T-helper 17 cell (primary cell): ENCODE measurements at regions not wholly inside any gene's neighbourhood (a gene's known extent, or its start where the extent isn't known, plus 50 kb on each side); places are given as distances from the start of the nearest gene placed in this dataset.

Experiments used
- ATAC-seq: fragments of 150-1000 bp; cut with Tn5 transposase; 2 replicates; pipeline ENCODE4 v1.10.0; 2021; ENCODE audit warnings: mild to moderate bottlenecking, moderate library complexity
- DNase-seq, 3 donors: peaks; one replicate each; pipeline versions ENCODE4 v3.0.0 to v3.0.0-alpha.2; 2020 to 2021
- H3K9me3 ChIP-seq: one replicate; pipeline ENCODE4 v1.7.0; 2013; ENCODE audit warnings: low read length, mild to moderate bottlenecking; ENCODE audit not compliant: control insufficient read depth, poor library complexity, severe bottlenecking
- H3K27ac Mint-ChIP-seq: one replicate; pipeline ENCODE4 v1.8.0; 2022; ENCODE audit warnings: mild to moderate bottlenecking, moderate library complexity, mixed read lengths
- H3K27me3 Mint-ChIP-seq: one replicate; pipeline ENCODE4 v1.8.0; 2022; ENCODE audit warnings: mixed read lengths
- H3K36me3 Mint-ChIP-seq: one replicate; pipeline ENCODE4 v1.8.0; 2022; ENCODE audit warnings: low read depth, mixed read lengths
- H3K4me1 Mint-ChIP-seq: one replicate; pipeline ENCODE4 v1.8.0; 2022; ENCODE audit warnings: mild to moderate bottlenecking, mixed read lengths
- H3K4me3 Mint-ChIP-seq: one replicate; pipeline ENCODE4 v1.8.0; 2022; ENCODE audit warnings: mild to moderate bottlenecking, moderate library complexity, mixed read lengths

GRCh38 chr7:85405016-85405902 is 218.4 kb upstream of the SEMA3D start:
- DNase-seq = no peak
- Mint-ChIP-seq H3K27ac (no peak overlapping the region), H3K27me3 (no peaks in the 10 kb centered on the region), H3K4me1 (no peaks in the 10 kb centered on the region), H3K36me3 (no peaks in the 10 kb centered on the region), H3K4me3 (no peak overlapping the region)
- no peaks in the 10 kb centered on the region for H3K9me3 ChIP-seq
- no peak for ATAC-seq

- Mint-ChIP-seq H3K4me3 (no peak overlapping the region), H3K4me1 (no peaks in the 10 kb centered on the region), H3K27ac (no peak overlapping the region), H3K27me3 (no peaks in the 10 kb centered on the region), H3K36me3 (no peaks in the 10 kb centered on the region)
- H3K9me3 ChIP-seq = no peaks in the 10 kb centered on the region
- no peak for ATAC-seq
- DNase-seq = no peak
These were observed 209.8 kb upstream of the SEMA3D start for GRCh38 chr7:85396676-85397075.

- no peaks in the 10 kb centered on the region for H3K4me1 Mint-ChIP-seq
- H3K4me3 Mint-ChIP-seq = no peak overlapping the region
- no peak for DNase-seq
- no peaks in the 10 kb centered on the region for H3K36me3 Mint-ChIP-seq
- H3K27me3 Mint-ChIP-seq = no peaks in the 10 kb centered on the region
- H3K27ac Mint-ChIP-seq = no peak overlapping the region
- ATAC-seq = no peak
- no peaks in the 10 kb centered on the region for H3K9me3 ChIP-seq
These were observed 205.9 kb upstream of the SEMA3D start for GRCh38 chr7:85392789-85393188.

- Mint-ChIP-seq H3K27ac (no peak overlapping the region), H3K4me3 (no peak overlapping the region), H3K4me1 (no peaks in the 10 kb centered on the region), H3K36me3 (no peaks in the 10 kb centered on the region), H3K27me3 (no peaks in the 10 kb centered on the region)
- DNase-seq (no peak), ATAC-seq (no peak)
- H3K9me3 ChIP-seq = no peaks in the 10 kb centered on the region
These were observed 205.5 kb upstream of the SEMA3D start for GRCh38 chr7:85392326-85392725.

GRCh38 chr7:85386460-85386859 is 199.6 kb upstream of the SEMA3D start:
- ATAC-seq (no peak), DNase-seq (no peak)
- Mint-ChIP-seq H3K36me3 (no peaks in the 10 kb centered on the region), H3K27ac (no peak overlapping the region), H3K27me3 (no peaks in the 10 kb centered on the region), H3K4me3 (no peak overlapping the region), H3K4me1 (no peaks in the 10 kb centered on the region)
- H3K9me3 ChIP-seq = no peaks in the 10 kb centered on the region

GRCh38 chr7:85384392-85384791 is 197.5 kb upstream of the SEMA3D start:
- H3K4me3 Mint-ChIP-seq = no peak overlapping the region

GRCh38 chr7:85381212-85381611 is 194.4 kb upstream of the SEMA3D start:
- Mint-ChIP-seq H3K4me3 (no peak overlapping the region), H3K27ac (no peak overlapping the region), H3K4me1 (no peaks in the 10 kb centered on the region), H3K36me3 (no peaks in the 10 kb centered on the region), H3K27me3 (no peaks in the 10 kb centered on the region)
- DNase-seq (no peak), ATAC-seq (no peak)
- H3K9me3 ChIP-seq = no peaks in the 10 kb centered on the region

More at GRCh38 chr7:85384392-85384791, 197.5 kb upstream of the SEMA3D start:
- H3K4me1 Mint-ChIP-seq = no peaks in the 10 kb centered on the region
- H3K27me3 Mint-ChIP-seq = no peaks in the 10 kb centered on the region
- H3K36me3 Mint-ChIP-seq = no peaks in the 10 kb centered on the region
- no peak for DNase-seq
- H3K9me3 ChIP-seq = no peaks in the 10 kb centered on the region
- ATAC-seq = no peak
- no peak overlapping the region for H3K27ac Mint-ChIP-seq

GRCh38 chr7:85376589-85376988 is 189.7 kb upstream of the SEMA3D start:
- Mint-ChIP-seq H3K27ac (no peak overlapping the region), H3K36me3 (no peaks in the 10 kb centered on the region), H3K4me3 (no peak overlapping the region), H3K4me1 (no peaks in the 10 kb centered on the region), H3K27me3 (no peaks in the 10 kb centered on the region)
- DNase-seq = no peak
- ATAC-seq = no peak
- H3K9me3 ChIP-seq = no peaks in the 10 kb centered on the region

- Mint-ChIP-seq H3K36me3 (no peaks in the 10 kb centered on the region), H3K27ac (no peak overlapping the region), H3K27me3 (no peaks in the 10 kb centered on the region), H3K4me3 (no peak overlapping the region), H3K4me1 (no peaks in the 10 kb centered on the region)
- no peaks in the 10 kb centered on the region for H3K9me3 ChIP-seq
- no peak for ATAC-seq
- DNase-seq = no peak
These were observed 170.1 kb upstream of the SEMA3D start for GRCh38 chr7:85356916-85357315.

GRCh38 chr7:85343484-85343883 is 156.6 kb upstream of the SEMA3D start:
- Mint-ChIP-seq H3K4me3 (no peak overlapping the region), H3K27ac (no peak overlapping the region), H3K4me1 (no peaks in the 10 kb centered on the region), H3K36me3 (no peaks in the 10 kb centered on the region), H3K27me3 (no peaks in the 10 kb centered on the region)
- H3K9me3 ChIP-seq = no peaks in the 10 kb centered on the region
- DNase-seq = no peak
- no peak for ATAC-seq

- H3K9me3 ChIP-seq = no peaks in the 10 kb centered on the region
- Mint-ChIP-seq H3K36me3 (no peaks in the 10 kb centered on the region), H3K4me1 (no peaks in the 10 kb centered on the region), H3K27me3 (no peaks in the 10 kb centered on the region), H3K27ac (no peak overlapping the region), H3K4me3 (no peak overlapping the region)
- DNase-seq = no peak
- no peak for ATAC-seq
These were observed 155.9 kb upstream of the SEMA3D start for GRCh38 chr7:85342781-85343180.

GRCh38 chr7:85341973-85342372 is 155.1 kb upstream of the SEMA3D start:
- ATAC-seq = no peak
- no peaks in the 10 kb centered on the region for H3K27me3 Mint-ChIP-seq
- H3K4me3 Mint-ChIP-seq = no peak overlapping the region
- no peaks in the 10 kb centered on the region for H3K9me3 ChIP-seq
- DNase-seq = no peak
- H3K27ac Mint-ChIP-seq = no peak overlapping the region
- no peaks in the 10 kb centered on the region for H3K4me1 Mint-ChIP-seq
- H3K36me3 Mint-ChIP-seq = no peaks in the 10 kb centered on the region

GRCh38 chr7:85341121-85341520 is 154.3 kb upstream of the SEMA3D start:
- no peak for ATAC-seq
- Mint-ChIP-seq H3K27ac (no peak overlapping the region), H3K4me1 (no peaks in the 10 kb centered on the region), H3K27me3 (no peaks in the 10 kb centered on the region), H3K4me3 (no peak overlapping the region), H3K36me3 (no peaks in the 10 kb centered on the region)
- DNase-seq = no peak
- H3K9me3 ChIP-seq = no peaks in the 10 kb centered on the region

GRCh38 chr7:85336086-85336485 is 149.2 kb upstream of the SEMA3D start:
- Mint-ChIP-seq H3K27me3 (no peaks in the 10 kb centered on the region), H3K36me3 (no peaks in the 10 kb centered on the region), H3K4me1 (no peaks in the 10 kb centered on the region), H3K4me3 (no peak overlapping the region), H3K27ac (no peak overlapping the region)
- ATAC-seq = no peak
- no peaks in the 10 kb centered on the region for H3K9me3 ChIP-seq
- no peak for DNase-seq
